Epithelial cell of esophagus (primary cell): ENCODE measurements at regions not wholly inside any gene's neighbourhood (a gene's known extent, or its start where the extent isn't known, plus 50 kb on each side); places are given as distances from the start of the nearest gene placed in this dataset.

Experiments
- DNase-seq: peaks from one replicate; pipeline ENCODE4 v3.0.0; 2010; ENCODE audit warnings: low read depth
- H3K4me3 ChIP-seq: 2 replicates; pipeline ENCODE4 v1.5.1; 2011; ENCODE audit warnings: mild to moderate bottlenecking, low read length, control low read depth
- TF ChIP-seq, protein P1 (sequence below): IDR thresholded peaks from 2 replicates; pipeline ENCODE4 v1.5.1; 2011; ENCODE audit warnings: low read depth, mild to moderate bottlenecking, low read length, control low read depth, inconsistent platforms; ENCODE audit not compliant: insufficient read depth; ENCODE audit errors: missing control alignments

DNA sequence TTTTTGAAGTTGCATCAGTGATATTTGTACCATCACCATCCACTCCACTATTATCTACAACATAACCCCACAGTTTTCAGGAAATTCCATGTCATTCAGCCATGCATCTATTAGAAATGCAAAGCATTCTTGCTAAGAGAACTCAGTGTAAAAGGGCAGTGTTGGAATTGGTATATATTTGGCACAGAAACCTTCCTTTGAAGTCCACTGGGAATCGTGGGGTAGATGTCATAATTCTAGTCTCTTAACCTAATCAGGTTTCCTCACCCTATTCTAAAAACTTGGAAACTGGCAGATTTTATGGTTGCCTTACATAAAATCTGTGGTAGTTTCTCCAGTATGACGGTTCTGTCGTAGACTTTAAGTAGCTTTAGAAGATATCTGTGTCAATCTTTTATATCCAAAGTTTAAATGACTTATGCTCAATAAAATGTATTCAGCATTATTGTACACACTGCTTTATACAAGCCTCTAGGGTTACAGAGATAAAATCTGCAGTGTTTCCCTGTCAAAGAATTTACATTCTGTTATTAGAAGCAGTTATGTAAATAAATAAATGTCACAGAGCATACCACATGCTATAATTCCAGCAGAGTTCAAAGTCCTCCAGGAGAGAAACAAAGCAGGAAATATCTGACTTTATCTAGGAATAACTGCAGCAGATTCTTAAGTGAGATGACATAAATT, 704.4 kb upstream of the CELF2 start:
- no peak for DNase-seq
- no peak overlapping the region for H3K4me3 ChIP-seq
- TF ChIP-seq, protein P1, sequence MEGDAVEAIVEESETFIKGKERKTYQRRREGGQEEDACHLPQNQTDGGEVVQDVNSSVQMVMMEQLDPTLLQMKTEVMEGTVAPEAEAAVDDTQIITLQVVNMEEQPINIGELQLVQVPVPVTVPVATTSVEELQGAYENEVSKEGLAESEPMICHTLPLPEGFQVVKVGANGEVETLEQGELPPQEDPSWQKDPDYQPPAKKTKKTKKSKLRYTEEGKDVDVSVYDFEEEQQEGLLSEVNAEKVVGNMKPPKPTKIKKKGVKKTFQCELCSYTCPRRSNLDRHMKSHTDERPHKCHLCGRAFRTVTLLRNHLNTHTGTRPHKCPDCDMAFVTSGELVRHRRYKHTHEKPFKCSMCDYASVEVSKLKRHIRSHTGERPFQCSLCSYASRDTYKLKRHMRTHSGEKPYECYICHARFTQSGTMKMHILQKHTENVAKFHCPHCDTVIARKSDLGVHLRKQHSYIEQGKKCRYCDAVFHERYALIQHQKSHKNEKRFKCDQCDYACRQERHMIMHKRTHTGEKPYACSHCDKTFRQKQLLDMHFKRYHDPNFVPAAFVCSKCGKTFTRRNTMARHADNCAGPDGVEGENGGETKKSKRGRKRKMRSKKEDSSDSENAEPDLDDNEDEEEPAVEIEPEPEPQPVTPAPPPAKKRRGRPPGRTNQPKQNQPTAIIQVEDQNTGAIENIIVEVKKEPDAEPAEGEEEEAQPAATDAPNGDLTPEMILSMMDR = no peak

DNA sequence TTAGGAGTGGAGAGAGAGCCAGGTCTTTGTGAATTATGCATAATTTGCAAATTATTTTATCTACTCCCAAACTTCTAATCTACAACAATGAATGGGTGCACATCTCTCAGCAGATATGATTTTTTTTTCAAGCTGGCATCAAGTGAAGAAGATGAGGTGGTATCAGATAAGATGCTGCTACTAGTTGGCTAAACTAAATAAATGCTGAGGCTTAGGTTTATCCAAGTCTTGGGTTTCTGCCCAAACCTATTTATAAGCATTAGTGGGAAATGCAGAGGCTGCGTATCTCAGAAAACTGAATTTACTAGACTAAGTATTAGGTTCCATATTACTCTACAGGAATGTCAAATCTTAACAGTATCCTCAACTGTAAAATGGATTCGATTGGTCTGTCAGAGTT, 703.0 kb upstream of the CELF2 start:
- TF ChIP-seq, protein P1 = no peak
- no peak for DNase-seq
- no peak overlapping the region for H3K4me3 ChIP-seq

DNA sequence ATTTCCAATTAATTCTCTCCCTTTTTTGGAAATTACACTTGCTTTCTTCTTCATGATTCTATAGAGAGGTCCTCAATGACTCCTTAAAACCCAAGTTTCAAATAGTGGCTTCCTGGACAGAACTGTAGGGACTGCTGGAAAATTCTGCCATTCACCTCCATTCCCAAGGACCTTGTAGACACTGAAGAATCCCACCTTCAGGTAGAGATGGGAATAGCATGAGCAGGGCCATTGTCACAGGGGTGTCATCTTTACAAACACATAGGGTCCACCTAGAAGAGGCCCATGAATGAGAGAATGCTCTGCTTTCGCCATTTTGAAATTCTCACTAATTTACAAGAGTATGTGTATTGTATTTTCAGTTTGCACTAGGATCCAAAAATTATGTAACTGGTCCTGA, 701.7 kb upstream of the CELF2 start:
- no peak for DNase-seq
- TF ChIP-seq, protein P1 = no peak
- no peak overlapping the region for H3K4me3 ChIP-seq

DNA sequence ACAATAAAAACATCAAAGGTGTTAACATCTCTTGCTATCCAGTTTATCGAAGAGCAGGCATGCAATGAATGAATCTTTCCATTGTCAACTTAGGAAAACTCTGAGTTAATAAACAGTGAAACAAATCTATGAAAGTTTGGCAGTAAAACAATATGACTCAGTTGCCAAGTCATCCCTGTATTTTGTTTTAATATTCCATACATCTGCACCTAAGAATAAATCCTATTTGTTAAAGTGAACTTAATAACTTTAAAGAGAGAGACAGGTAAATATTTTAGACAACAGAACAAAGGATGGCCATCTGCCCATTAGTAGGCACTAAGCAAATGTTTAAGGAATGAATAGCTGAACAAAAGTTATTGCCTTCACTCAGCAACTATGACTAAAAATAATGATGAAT, 700.5 kb upstream of the CELF2 start:
- no peak overlapping the region for H3K4me3 ChIP-seq
- TF ChIP-seq, protein P1 = no peak
- peak; percentile 34 for DNase-seq

DNA sequence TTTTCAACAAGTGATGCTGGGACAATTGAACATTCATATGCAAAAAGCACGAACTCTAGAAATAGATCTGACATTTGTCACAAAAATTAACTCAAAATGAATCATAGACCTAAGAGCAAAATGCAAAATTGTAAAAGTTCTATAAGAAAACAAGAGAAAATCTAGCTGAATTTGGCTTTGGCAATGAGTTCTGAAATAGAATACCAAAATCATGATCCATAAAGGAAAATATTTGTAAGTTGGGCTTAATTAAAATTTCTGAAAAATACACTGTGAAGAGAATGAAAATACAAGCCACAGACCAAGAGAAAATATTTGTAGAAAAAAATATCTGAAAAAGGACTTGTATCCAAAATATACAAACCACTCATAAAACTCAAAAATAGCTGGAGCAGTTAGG, 698.8 kb upstream of the CELF2 start:
- DNase-seq = no peak
- TF ChIP-seq, protein P1 = no peak
- no peak overlapping the region for H3K4me3 ChIP-seq

DNA sequence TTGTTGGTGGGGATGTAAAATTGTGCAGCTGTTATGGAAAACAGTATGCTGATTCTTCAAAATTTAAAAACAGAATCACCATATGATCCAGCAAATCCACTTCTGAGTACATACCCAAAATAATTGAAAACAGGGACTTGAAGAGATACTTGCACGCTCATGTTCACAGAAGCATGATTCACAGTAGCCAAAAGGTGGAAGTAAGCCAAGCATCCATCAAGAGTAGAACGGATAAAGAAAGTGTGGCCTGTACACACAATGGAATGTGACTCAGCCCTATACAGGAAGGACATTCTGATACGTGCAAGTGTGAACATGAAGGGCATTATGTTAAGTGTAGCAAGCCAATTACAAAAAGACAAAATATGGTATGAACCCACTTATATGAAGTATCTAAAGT, 696.7 kb upstream of the CELF2 start:
- H3K4me3 ChIP-seq = no peak overlapping the region
- TF ChIP-seq, protein P1 = no peak
- peak; percentile 97 for DNase-seq

DNA sequence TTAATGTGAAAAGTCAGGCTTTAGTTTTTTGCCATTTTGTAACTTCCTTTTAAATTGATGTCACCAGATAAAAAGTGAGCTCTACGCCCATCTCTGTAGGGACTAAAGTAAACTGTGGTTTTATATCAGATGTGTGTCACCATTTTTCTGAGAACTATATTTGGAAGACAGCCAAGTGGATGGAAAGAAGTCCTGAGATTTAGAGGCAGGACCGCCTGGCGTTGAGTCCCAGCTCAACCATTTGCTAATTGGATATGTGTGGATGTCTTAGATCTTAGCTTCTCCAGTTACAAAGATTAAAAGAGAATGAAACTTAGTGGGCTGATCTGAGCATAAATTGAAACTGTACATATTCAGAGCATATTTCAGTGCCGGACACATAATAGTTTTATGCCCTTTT, 691.6 kb upstream of the CELF2 start:
- H3K4me3 ChIP-seq = no peak overlapping the region
- no peak for DNase-seq
- TF ChIP-seq, protein P1 = no peak
